SK-MEL-5 (cell line): ENCODE measurements at regions not wholly inside any gene's neighbourhood (a gene's known extent, or its start where the extent isn't known, plus 50 kb on each side); places are given as distances from the start of the nearest gene placed in this dataset.

Source experiments
- DNase-seq: peaks from one replicate; pipeline ENCODE4 v3.0.0-alpha.2; 2016; ENCODE audit warnings: low read depth, low spot score
- in situ Hi-C: cut with HindIII; loops from 2 replicates; pipeline ENCODE4 v1.10.0; 2016; ENCODE audit warnings: low sequenced_read_pairs, high pct_unique_total_duplicates, low pct_unique_long_range_greater_than_20kb

DNA sequence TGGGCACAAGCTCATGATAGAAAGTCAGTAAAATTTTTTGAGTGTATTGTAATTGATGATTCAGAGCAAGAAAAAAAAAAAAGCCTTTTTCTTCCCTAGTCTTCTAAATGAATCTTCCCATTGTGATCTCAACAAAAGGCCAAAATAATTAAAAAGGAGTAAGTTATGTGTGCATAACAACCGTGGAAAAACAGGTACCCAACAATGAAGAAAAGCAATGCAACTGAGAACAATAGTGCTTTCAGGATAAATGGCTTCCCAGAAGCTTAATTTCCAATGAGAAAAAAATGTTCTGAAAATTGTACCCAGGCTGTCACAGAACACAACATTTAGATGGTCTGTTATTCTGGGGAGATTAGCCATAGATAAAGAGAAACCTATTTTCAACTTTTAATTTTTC, 399.0 kb upstream of the AGA start:
- DNase-seq = no peak
- in situ Hi-C loops = no loop called here

DNA sequence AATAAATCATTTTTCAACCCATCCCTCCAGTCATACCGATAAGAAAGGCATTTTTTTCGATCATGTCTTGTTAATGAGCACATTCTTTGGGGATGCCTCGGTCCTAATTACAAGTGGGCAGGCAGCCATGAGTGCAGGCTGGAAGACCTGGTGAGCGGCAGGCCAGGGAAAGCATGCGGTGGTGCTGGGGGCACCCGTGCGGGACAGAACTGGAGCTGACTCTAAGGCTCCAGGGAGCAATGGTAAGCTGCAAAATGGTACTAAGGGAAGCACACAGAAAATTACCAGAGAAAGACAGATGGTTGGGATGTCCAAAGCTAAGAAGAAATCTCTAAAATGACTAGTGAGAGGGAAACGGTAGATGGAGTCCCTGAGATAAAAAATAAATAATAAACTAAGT, 411.0 kb upstream of the AGA start:
- DNase-seq = no peak
- in situ Hi-C loops = no loop called here

DNA sequence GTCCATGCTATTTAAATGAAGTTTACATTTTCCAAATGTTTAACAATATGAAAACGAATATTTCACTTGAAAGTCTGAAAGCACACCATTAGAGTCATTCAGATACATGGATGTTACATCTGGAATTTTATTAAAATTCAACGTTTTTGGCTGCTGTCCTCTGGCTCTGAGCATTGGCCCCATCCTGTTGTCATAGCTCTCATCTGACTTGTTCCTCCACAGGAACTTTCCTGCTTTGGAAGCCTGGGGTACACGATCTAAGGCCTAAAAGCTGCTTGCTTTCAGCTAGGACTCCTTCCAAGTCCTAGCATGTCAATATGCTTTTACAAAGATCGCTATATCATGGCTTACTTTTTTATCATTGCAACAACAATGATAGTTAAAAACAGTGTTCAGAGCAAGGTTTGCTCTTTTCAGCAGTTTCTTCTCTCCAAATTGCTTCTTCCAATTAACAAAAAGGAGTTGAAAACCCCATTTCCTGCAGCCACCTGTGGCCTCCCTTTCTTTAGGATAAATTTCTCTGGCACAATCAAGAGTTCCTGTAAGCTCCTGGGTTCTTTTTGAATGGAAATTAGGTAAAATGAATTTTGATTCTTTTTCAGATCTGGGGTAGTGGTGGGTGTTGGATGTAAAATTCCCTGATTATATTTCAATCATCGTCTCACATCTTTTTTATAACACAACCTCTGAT, 413.4 kb upstream of the AGA start:
- in situ Hi-C loops = no loop called here
- no peak for DNase-seq

DNA sequence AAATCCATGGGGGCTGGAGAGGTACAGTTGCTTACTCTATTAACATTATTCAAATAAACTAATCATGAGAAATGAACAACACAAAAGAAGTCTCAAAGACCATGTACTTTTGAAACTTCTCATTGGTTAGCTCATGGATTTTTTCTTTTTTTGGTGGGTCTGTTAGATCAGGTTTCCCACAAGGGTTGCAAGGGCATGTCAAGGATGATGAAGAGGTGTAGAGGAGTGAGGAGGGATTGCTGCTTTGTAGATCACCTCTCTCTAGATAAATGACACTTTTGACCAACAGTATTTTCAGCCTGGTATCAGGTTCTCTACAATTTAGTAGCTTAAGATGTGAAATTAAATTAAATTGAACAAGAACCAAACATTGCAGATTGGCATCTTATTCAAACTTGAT, 417.9 kb upstream of the AGA start:
- DNase-seq = no peak
- in situ Hi-C loops = no loop called here

DNA sequence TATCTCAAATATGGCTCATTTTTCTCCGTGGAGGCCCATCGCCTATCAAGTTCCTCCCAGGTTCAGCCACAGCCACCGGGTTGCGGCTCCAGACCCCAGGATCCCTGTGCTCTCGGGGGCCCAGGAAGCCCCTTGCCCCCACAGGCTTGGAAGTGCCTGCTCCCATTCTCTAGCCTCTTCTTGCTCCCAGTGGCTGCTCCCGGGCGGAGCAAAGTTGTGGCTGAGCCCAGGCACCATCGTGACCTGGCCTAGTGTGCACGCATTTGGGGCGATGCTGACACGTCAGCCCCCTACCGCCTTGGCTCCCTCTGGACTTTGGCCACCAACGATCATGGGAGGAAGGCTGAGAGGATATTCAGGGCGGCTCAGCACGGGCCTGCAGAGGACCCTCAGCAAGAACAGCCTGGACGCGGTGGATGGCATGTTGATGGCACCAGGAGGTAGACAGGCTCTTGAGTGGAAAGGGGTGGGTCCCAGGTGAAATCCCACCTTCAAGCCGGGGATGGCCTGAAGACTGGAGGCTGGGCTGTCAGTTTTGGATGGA, 419.4 kb upstream of the AGA start:
- in situ Hi-C loops = no loop called here
- no peak for DNase-seq

DNA sequence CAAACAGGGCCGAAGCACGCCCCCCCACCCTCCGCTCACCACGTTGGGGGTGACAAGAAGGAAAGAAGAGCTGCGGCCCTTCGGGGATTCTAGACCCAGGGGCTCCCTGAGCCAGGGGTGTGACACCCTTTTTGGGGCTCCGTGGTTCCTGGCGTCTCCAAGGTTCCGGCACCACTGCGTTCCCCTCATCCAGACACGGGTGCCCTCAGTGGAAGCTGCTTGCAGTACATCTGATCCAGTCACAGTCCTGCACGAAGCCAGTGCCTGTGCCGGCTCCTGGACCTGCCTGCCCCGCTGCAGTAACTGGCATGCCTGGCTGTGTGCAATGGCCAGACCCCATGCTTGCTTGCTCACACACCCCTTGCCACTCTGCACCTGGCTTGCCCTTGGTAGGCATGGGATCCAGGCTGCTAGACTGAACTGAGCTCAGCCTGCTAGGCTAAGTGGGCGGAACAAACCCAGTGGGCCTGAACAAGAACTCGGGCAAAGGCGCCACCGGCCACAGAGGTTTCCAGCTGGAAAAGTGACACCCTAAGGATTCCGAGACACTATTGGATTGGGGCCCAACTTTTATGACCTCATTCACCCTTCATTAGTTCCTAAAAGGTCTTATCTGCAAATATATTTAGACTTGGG, 420.4 kb upstream of the AGA start:
- in situ Hi-C loops = no loop called here

DNA sequence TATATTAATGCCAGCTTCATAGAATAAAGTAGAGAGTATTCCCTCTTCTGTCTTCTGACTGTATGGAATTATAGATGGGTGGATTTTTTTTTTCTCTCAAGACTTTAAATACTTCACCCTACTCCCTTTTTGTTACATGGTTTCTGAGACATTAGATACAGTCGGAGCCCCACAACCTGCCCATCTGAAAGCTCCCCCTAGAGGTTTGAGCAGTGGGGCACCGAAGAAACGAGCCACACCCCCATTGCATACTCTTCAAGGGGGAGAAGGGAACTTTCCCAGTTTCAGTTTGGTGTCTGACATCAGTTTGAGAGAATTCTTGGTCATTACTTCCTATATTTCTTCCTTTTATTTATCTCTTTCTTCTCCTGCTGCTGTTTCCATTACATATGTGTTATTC, 437.6 kb upstream of the AGA start:
- peak; percentile 47 for DNase-seq
- in situ Hi-C loops = no loop called here

More for the DNA sequence above, 420.4 kb upstream of the AGA start:
- DNase-seq = no peak

DNA sequence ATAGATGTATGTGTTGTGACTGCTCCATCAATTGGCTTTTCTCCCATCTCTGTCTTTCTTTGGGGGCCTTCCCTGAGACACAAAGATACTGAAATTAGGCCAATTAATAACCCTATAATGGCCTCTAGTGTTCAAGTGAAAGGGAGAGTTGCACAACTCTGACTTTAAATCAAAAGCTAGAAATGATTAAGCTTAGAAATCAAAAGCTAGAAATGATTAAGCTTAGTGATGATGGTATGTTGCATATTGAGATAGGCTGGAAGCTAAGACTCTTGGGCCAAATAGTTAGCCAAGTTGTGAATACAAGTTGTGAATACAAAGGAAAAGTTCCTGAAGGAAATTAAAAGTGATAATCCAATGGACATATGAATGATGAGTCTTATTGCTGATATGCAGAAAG, 452.9 kb upstream of the AGA start:
- in situ Hi-C loops = no loop called here
- DNase-seq = no peak

DNA sequence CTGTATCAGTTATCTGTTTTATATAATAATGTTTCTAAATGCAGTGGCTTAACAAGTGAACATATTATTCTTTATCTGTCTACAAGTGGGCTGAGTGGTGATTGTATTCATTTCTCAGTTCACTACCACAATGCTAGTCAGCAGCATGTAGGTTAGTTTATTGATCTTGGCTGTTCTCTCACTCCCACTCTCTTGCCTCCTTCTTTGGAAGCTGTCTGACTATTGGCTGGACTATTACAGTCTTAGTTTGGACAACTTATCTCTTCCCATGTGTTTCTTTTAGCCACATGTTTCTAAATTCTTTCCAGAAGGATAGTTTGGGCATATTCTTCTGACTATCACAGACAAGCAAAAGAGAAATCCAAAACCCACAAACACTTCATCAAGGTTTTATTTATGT, 459.5 kb upstream of the AGA start:
- in situ Hi-C loops = no loop called here
- DNase-seq = no peak

DNA sequence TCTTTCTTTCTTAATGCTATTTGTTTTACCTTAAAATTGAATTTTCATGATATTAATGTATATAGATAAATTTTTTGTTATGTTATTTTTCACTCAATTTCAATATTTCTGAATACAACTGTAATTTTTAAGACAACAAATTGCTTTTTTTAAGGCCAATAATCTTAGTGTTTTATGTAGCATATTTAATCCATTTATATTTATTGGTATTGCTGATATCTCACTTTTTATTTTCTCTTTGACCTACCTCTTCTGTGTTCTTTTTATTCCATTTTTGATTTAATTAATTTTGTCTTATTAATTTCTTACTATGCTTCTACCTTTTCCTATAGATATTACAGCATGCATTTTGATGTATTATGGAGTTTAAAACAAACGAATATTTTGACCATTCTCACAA, 460.1 kb upstream of the AGA start:
- in situ Hi-C loops = no loop called here
- no peak for DNase-seq

DNA sequence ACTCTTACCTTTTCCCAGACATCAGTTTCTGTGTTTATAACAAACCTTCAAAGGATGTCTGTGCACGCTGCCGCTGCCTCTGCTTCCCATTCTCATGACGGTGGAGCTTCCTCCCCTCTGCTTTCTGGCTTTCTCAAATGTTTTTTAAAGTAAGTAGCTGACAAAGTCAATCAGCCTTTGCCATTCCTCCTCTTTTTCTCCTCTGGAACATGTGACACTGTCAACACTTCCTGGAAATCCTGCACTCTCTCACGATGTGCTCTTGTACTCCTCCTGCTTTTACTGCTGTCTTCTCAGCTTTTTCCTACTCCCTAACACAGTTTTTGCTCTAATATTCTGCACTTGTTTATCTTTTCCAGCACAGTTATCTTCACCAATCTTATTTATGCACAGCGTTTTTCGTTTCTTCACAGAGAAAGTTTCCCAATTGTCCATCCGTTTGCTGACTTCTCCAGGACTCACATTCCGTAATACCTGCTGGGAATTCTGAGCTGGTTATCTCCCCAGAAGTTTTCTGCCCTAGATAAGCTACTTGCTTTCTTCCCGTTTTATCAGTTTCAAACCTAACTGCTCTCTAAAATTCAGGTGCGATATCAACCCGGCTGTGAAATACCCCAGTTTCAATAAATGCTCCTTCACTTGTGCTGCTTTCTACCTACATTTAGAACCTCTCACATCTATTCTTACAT, 465.6 kb upstream of the AGA start:
- peak; percentile 3 for DNase-seq
- in situ Hi-C loops = no loop called here

DNA sequence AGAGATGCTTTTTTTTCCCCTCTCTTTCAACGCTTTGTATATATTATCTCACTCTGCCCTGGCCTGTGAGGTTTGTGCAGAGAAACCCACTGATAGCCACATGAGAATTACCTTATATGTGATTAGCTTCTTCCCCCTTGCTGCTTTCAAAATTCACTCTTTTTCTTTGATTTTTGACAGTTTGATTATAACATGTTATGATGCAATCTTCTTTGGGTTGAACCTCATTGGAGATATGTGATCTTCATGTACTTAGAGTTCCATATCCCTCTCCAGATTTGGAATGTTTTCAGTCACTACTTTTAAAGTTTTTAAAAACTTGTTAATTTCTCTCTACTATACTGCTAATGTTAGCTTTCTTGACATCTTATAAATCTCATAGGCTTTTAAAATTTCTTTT, 479.5 kb upstream of the AGA start:
- in situ Hi-C loops = no loop called here
- DNase-seq = no peak

DNA sequence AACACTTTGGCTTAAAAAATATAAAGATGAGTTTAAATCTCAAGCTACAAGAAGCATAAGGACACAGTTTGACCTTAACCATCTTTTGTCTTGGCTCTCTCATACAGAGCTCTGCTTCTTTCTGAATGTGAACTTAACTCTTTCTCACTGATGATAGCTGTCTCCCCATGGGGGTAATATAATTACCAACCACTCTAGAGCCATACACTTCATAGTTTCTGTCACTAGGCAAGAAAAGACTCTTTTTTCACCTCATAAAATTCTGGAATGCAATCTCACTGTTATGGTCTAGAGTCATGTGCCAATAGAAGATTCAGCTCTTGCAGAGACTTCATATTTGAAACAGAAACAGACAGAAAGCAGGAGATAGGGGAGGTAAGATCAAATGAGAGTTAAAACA, 481.7 kb upstream of the AGA start:
- in situ Hi-C loops = no loop called here
- no peak for DNase-seq

DNA sequence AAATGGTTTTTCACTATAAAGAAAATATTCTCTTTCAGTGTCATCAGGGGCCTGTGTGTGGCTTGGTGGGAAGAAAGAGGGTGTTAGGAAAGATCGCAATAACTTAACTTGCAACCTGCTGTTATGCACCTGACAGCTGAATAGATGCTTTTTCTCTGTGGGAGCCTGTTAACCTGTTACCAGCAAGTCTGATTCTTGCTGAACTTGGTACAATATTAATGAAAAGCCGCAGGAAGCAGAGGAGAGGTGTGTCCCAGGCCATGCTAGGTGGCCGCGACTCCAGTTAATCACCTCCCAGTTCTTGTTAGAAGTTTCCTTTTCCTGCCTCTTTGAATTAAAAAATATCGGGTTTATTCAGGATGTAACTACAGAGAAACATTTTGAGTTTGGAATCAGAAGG, 494.8 kb upstream of the AGA start:
- DNase-seq = no peak
- in situ Hi-C loops = no loop called here

DNA sequence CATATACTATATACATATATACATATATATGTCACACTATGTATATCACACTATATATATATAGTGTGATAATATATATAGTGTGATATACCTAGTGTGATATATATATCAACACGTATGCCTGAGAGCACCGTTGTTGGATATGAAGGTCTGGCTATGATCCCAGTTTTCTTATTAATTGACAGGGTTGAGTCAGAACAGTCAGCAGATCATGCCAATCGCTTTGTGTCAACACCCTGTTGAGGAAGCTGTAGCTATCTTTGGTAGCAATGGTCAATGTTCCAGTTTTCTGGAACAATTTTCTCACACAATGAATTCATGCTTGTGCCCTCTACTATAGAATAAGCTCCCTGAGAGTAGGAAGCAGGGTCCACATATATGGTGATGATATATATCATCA, 496.0 kb upstream of the AGA start:
- in situ Hi-C loops = no loop called here
- no peak for DNase-seq

DNA sequence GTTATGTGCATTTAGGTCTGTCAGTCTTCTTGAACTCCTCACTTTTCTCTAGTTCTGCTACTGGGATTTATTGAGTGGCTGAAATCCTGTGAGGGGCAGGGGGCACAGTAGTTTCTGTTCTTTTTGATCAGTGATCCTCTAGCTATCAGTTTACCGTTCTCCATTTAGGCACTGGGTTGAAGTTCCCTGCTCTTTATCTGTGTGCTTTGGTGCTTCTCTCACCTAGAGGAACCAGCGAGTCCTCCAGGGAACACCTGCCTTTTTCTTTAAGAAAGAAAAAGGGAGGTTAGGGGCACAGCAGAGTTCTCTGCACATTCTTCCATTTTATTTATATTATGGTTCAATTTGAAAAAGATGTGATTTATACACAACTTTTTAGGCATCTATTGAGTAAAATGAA, 503.0 kb upstream of the AGA start:
- no peak for DNase-seq
- in situ Hi-C loops = no loop called here

DNA sequence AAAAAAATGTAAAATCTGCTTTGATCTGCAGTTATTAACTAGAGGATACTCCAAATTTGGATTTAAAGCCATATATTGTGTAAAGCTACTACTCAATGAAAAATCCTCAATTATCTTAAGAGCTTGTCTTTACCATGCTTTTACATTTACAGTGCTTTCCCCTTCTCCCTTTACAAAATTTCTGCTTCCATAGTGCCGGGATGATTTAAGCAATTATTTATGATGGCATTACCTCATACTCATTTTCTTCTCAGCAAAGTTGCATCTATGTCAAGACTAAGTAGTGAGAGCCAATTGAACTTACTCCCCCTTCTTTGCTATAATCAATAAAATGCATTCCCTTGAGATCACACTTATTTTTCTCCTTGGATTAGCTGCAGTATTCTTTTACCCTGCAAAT, 505.4 kb upstream of the AGA start:
- in situ Hi-C loops = no loop called here
- no peak for DNase-seq

DNA sequence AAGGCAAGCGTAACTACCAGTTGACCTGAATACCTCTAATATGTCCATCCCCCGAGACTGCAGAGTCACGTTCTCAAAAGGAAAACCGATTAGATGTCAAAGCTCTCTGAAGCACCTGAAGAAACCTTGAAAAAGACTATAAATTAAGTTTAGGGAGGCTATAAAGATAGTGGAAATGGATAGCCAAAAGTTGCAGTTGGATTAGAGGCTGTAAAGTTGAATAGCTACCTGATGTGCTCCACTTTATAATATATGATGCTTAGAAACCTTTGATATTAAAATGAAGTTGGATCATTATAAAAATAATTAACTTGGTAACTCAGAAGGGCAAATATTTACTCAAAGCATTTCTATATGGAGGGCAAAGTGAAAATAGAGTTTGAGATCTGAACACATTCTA, 506.6 kb upstream of the AGA start:
- DNase-seq = no peak
- in situ Hi-C loops = no loop called here

DNA sequence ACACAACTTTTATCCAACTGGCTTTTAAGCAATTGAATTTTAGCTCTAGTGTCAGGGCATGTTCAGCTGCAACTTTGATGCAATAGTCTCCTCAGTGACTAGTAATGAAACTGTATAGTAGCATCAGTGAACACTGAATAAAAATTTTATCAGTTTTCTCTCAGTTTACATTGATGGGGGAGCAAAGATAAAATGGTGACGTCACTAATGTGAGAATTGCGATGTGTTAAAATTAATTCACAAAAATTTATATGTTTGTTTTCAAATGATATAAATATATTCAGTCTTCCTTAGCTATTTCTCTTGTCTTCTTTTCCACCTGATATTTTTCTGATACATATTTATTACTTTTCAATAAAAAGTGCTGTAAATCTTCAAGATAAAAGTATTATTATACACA, 508.8 kb upstream of the AGA start:
- no peak for DNase-seq
- in situ Hi-C loops = no loop called here
